ENCODE measurements at regions not wholly inside any gene's neighbourhood (a gene's known extent, or its start where the extent isn't known, plus 50 kb on each side); places are given as distances from the start of the nearest gene placed in this dataset.
"Not testable (repeated sequence)": the region's sequence is repeated elsewhere in the genome, so short reads cannot be mapped to it uniquely, and the experiment has no call there.

DNA sequence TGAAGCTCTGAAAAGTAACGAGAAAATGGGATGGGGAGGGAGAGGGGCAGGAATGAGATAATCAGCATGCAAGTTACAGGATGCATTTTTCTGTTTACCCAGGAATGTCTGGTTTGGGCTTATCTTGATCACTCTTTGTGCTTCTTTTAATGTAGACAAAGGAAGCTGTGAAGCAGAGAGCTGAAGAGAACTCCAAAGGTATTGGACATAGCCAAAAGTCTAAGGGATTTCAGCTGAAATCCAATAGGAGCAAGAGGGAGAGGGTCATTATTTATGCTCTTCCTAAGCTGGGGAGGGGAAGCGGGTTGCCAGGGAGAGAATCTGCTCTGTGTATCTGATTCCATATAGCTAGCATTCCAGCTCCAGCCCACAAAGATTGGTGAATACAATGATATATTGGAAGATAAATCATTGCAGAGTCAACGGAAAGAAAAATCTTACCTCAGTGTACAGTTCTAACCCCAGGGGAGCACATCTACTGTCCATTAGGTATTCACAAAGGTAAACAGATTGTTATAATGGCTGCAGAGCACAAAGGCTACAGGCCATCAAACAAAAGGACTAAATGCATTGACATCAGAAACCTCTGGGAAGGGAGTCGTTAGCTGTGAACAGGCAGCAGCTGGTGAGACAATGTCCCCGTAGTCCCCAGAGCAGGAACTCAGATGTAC is 61.0 kb upstream of the PELI2 start:
- no peak for ATAC-seq

DNA sequence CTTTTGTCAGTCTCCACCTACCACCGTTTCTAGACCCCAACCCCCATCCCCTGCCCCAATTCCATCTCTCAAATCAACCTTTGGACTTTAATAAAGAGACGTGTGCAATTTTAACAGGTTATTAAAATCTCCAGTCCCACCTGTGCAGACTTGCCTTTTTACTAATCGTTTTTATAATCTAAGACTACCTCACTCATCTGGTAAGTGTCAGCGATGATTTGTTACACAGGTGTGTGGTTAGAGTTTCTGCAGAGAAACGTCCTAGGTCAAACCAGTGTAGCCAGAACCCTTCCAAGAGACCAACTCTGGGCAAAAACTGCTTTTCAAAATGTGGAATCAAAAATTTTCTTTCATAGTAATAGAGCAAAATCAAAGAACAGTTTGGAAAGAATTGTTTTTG is 60.4 kb upstream of the PELI2 start:
- peak; percentile 41 for ATAC-seq

DNA sequence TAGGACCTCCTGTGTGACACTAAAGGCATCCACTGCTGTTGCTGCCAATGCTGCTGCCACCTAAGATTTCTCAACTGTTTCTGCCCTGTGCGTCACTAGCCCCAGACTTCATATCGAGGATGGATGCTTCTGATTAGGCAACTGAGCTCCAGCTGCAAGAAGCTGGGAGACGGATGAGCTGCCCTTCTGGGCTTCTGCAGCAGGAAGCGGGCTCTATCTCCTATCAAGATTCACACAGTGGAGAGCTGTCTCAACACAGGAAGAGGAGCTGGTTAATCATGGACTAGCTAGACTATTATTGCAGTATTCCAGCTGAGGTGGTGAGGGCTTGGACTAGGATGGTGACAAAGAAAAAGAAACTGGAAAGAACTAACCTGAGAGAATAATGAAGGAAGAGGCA is 59.2 kb upstream of the PELI2 start:
- ATAC-seq: no peak

DNA sequence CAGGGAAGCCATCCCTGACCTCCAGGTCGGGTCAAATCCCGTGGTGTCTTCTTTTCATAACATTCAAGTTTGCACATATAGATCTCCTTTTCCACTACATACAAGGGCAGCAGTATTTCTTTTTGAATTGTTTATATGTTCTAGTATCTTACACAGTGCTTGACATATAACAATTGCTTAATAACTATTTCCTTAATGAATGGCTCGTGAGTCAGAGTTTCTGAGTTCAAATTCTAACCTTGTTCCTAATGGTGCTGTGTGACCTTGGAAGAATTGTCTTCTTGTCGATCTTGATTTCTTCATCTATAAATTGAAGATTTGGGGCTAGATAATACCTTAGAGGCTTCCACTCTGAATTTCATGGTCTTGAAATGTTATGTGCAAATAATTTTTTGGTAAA is 57.2 kb upstream of the PELI2 start:
- ATAC-seq: no peak

DNA sequence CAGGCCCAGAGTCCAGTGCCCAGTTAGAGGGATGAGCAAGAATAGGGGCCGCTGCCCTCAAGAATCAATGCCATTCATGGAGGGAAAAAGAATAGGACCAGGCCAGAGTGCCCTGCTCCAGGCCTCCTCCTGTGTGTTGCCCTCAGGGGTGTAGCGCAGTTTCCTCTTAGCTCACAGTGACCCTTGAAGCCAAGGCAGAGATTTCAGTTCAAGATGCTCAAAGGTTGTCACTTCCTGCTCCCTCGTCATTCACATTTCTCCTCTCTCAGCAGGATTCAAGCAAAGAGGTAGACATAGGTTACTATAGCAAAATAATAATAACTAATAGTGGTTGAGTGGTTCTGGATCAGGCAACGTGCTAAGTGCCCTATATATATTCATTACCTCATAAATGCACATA is 55.1 kb upstream of the PELI2 start:
- no peak for ATAC-seq

DNA sequence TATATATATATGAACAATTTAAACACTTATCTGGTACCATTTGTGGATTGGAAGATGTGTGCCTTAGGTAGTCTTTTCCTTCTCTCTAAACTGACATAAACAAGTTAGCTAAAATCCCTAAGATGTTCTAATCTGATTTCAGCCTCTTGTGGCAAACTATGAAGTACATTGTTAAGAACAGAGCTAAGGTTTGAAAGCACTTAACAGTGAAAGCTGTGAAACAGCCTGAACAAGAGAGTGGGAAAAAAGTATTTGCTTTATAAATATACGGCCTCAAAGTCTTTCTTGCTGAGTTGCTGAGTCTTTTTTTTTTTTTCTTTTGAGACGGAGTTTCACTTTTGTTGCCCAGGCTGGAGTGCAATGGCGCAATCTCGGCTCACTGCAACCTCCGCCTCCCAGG is 53.7 kb upstream of the PELI2 start:
- no peak for ATAC-seq

DNA sequence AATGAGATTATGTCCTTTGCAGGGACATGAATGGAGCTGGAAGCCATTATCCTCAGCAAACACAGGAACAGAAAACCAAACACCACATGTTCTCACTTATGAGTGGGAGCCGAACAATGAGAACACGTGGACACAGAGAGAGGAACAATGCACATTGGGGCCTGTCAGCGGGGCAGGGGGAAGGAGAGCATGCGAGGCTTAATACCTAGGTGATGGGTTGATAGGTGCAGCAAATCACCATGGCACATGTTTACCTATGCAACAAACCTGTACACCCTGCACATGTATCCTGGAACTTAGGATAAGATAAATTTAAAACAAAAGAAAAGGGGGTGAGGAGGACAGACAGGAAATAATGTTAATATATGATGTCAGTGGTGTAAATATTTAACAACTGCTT is 53.0 kb upstream of the PELI2 start:
- not testable (repeated sequence) for ATAC-seq

DNA sequence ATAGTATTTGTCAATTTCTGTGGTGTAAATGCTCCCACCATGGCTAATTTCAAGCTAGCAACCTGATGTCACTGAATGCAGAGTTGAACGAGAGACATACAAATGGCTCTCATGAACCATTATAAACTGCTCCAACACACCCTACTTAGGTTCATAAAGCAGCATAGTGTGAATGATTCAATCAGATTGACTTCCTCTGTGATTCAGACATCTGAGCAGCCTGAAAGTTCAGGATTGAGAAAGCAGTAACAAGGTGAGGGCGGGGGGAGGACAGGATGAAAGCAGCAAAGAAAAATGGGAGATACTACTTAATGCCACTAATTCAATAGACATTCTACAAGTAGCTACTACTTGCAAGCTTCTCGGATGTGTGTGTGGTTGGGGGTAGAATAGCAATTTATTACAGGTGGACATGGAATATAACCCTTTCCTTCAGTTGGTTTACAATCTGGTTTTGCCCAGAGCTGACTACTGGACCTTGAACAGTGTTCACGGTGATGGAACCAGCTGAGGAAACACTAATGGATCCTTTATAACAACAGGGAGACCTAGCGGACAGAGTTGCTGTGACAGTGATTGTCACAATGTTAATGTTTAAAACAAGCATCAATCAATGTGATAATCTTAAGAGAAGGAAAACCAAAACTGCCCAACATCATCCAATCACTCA is 52.5 kb upstream of the PELI2 start:
- no peak for ATAC-seq
